WTC11 (cell line): ENCODE measurements at regions not wholly inside any gene's neighbourhood (a gene's known extent, or its start where the extent isn't known, plus 50 kb on each side); places are given as distances from the start of the nearest gene placed in this dataset.

ENCODE experiments used
- AR ChIP-seq: fragments of 250-450 bp; sonication (Bioruptor Pico); IDR thresholded peaks from 2 replicates; pipeline ENCODE4 v1.9.0; 2021; ENCODE audit warnings: mild to moderate bottlenecking
- CREM ChIP-seq: sonication (generic); formaldehyde crosslinking; IDR thresholded peaks from 2 replicates; pipeline ENCODE4 v1.8.1; 2022; ENCODE audit warnings: mild to moderate bottlenecking, missing genetic modification reagents, moderate library complexity
- CTCF ChIP-seq: fragments of 200-600 bp; IDR thresholded peaks from 2 replicates; pipeline ENCODE4 v1.8.0; 2022; ENCODE audit warnings: antibody characterized with exemption
- PRDM15 ChIP-seq: sonication (generic); formaldehyde crosslinking; IDR thresholded peaks from 2 replicates; pipeline ENCODE4 v1.8.0; 2022; ENCODE audit warnings: missing genetic modification reagents
- RELA ChIP-seq: sonication (generic); formaldehyde crosslinking; IDR thresholded peaks from 2 replicates; pipeline ENCODE4 v1.8.1; 2022; ENCODE audit warnings: missing genetic modification reagents, mild to moderate bottlenecking, borderline replicate concordance
- SMAD3 ChIP-seq: sonication (generic); formaldehyde crosslinking; IDR thresholded peaks from 2 replicates; pipeline ENCODE4 v1.8.0; 2022; ENCODE audit warnings: missing genetic modification reagents, mild to moderate bottlenecking, borderline replicate concordance
- SP1 ChIP-seq: sonication (generic); formaldehyde crosslinking; conservative IDR thresholded peaks from 2 replicates; pipeline ENCODE4 v1.8.1; 2022; ENCODE audit warnings: missing genetic modification reagents
- TCF7 ChIP-seq: sonication (generic); formaldehyde crosslinking; IDR thresholded peaks from 2 replicates; pipeline ENCODE4 v1.8.0; 2022; ENCODE audit warnings: mild to moderate bottlenecking, low read depth, missing genetic modification reagents, moderate library complexity
- USF2 ChIP-seq: sonication (generic); formaldehyde crosslinking; IDR thresholded peaks from 2 replicates; pipeline ENCODE4 v1.8.1; 2023; ENCODE audit warnings: mild to moderate bottlenecking, missing genetic modification reagents, moderate library complexity
- ZBTB21 ChIP-seq: sonication (generic); formaldehyde crosslinking; IDR thresholded peaks from 2 replicates; pipeline ENCODE4 v1.8.1; 2023; ENCODE audit warnings: mild to moderate bottlenecking, missing genetic modification reagents, borderline replicate concordance
- ZNF317 ChIP-seq: sonication (generic); formaldehyde crosslinking; IDR thresholded peaks from 2 replicates; pipeline ENCODE4 v1.8.1; 2023; ENCODE audit warnings: low read depth, mild to moderate bottlenecking, moderate library complexity, missing genetic modification reagents, borderline replicate concordance

GRCh38 chr15:70315431-70315830, 217.7 kb upstream of the TLE3 start:
- TF ChIP-seq ZNF317 (no peak), CTCF (no peak), AR (no peak), SMAD3 (no peak), PRDM15 (CRISPR knock-in tag) (no peak), USF2 (CRISPR knock-in tag) (no peak), TCF7 (CRISPR knock-in tag) (no peak), ZBTB21 (CRISPR knock-in tag) (no peak), SP1 (CRISPR knock-in tag) (no peak), CREM (CRISPR knock-in tag) (no peak), RELA (CRISPR knock-in tag) (no peak)
